GM12878 (cell line): ENCODE measurements at regions not wholly inside any gene's neighbourhood (a gene's known extent, or its start where the extent isn't known, plus 50 kb on each side); places are given as distances from the start of the nearest gene placed in this dataset.

ENCODE experiments used
- ATAC-seq: fragments of 200-7000 bp; cut with Tn5 transposase; 3 replicates; pipeline ENCODE4 v1.9.1; 2020; ENCODE audit warnings: mild to moderate bottlenecking, moderate library complexity
- BruUV-seq: library from RNA; stranded (reverse); fragments of 400-500 nt; replicated peaks from 2 replicates; lab custom pipeline; 2021; lab: Mats Ljungman, UMichigan
- CTCF ChIA-PET: fragments of 300-600 bp; sonication (Branson Sonifier 250); formaldehyde crosslinking; extraction: SDS; loops from one replicate; lab custom pipeline; 2021; ENCODE audit warnings: inconsistent platforms; lab: Yijun Ruan, JAX
- POLR2A ChIA-PET: fragments of 350-600 bp; formaldehyde crosslinking; extraction: SDS; loops from one replicate; lab custom pipeline; 2021; ENCODE audit warnings: inconsistent platforms; lab: Charles Lee
- RAD21 ChIA-PET: fragments of 300-600 bp; sonication (Branson Sonifier 250); formaldehyde crosslinking; loops from one replicate; lab custom pipeline; 2023; ENCODE audit warnings: antibody characterized with exemption; ENCODE audit not compliant: unreplicated experiment; lab: Charles Lee
- SMC1A ChIA-PET: fragments of 300-600 bp; sonication (Branson Sonifier 250); formaldehyde crosslinking; loops from one replicate; lab custom pipeline; 2023; ENCODE audit not compliant: unreplicated experiment, uncharacterized antibody; lab: Charles Lee
- DNase-seq: peaks from one replicate; pipeline ENCODE4 v3.0.0-alpha.2; 2011; ENCODE audit warnings: low read depth, low spot score
- FAIRE-seq: peaks from 3 replicates; lab custom pipeline; 2011; peaks lifted over from hg19 to GRCh38; lab: Jason Lieb, UNC
- H2AFZ ChIP-seq: 2 replicates; pipeline ENCODE4 v1.6.0; 2011; ENCODE audit warnings: low read depth, low read length, control low read depth; ENCODE audit not compliant: control insufficient read depth
- H3K27ac ChIP-seq: 2 replicates; pipeline ENCODE4 v1.5.1; 2011; ENCODE audit warnings: control low read depth; ENCODE audit not compliant: control insufficient read depth, insufficient read depth
- H3K27me3 ChIP-seq, 2 experiments: replicated peaks in 1 of 2; 2 replicates each; pipeline versions ENCODE4 v1.6.0 to v1.6.1; 2011; ENCODE audit warnings: low read length in 1 of 2; ENCODE audit not compliant: control insufficient read depth in 2 of 2, insufficient read depth in 2 of 2
- H3K36me3 ChIP-seq, 2 experiments: 2 replicates each; pipeline ENCODE4 v1.5.1; 2011; ENCODE audit warnings: low read length in 1 of 2; ENCODE audit not compliant: control insufficient read depth in 2 of 2, insufficient read depth in 2 of 2
- H3K4me1 ChIP-seq: 2 replicates; pipeline ENCODE4 v1.6.1; 2011; ENCODE audit warnings: mild to moderate bottlenecking, low read length, moderate library complexity, mixed read lengths; ENCODE audit not compliant: control insufficient read depth, insufficient read depth
- H3K4me2 ChIP-seq: 2 replicates; pipeline ENCODE4 v1.6.0; 2011; ENCODE audit warnings: control low read depth; ENCODE audit not compliant: control insufficient read depth, insufficient read depth
- H3K4me3 ChIP-seq: fragments of 200-600 bp; sonication (generic); 2 replicates; pipeline ENCODE4 v1.5.1; 2016
- H3K79me2 ChIP-seq: 2 replicates; pipeline ENCODE4 v1.6.0; 2011; ENCODE audit warnings: low read length; ENCODE audit not compliant: control insufficient read depth, insufficient read depth
- H3K9ac ChIP-seq: 2 replicates; pipeline ENCODE4 v1.8.0; 2011; ENCODE audit warnings: low read length, control low read depth, mixed read lengths; ENCODE audit not compliant: control insufficient read depth, insufficient read depth
- H3K9me3 ChIP-seq: replicated peaks from 3 replicates; pipeline ENCODE4 v1.5.1; 2011; ENCODE audit warnings: mild to moderate bottlenecking, low read length; ENCODE audit not compliant: control insufficient read depth, insufficient read depth
- H4K20me1 ChIP-seq: 2 replicates; pipeline ENCODE4 v1.6.0; 2011; ENCODE audit not compliant: control insufficient read depth, insufficient read depth
- BRCA1 ChIP-seq: IDR thresholded peaks from 2 replicates; pipeline ENCODE4 v1.6.1; 2011; ENCODE audit warnings: low read depth, low read length, improper control_type of control experiment
- CHD2 ChIP-seq: IDR thresholded peaks from 2 replicates; pipeline ENCODE4 v1.6.1; 2011; ENCODE audit warnings: low read depth, low read length, improper control_type of control experiment, borderline replicate concordance
- FOXM1 ChIP-seq: IDR thresholded peaks from 2 replicates; pipeline ENCODE4 v1.6.1; 2012; ENCODE audit warnings: low read depth, mild to moderate bottlenecking, inconsistent platforms, low read length, moderate library complexity
- HDAC2 ChIP-seq: fragments of 200-600 bp; sonication (generic); IDR thresholded peaks from 2 replicates; pipeline ENCODE4 v1.6.1; 2017
- HDAC6 ChIP-seq: fragments of 200-600 bp; sonication (generic); IDR thresholded peaks from one replicate; pipeline ENCODE4 v1.8.0; 2017; ENCODE audit warnings: antibody characterized with exemption; ENCODE audit not compliant: unreplicated experiment
- MEF2B ChIP-seq: fragments of 450-650 bp; IDR thresholded peaks from 2 replicates; pipeline ENCODE4 v1.6.1; 2018; ENCODE audit warnings: mild to moderate bottlenecking, moderate library complexity; ENCODE audit not compliant: partially characterized antibody, poor library complexity, severe bottlenecking
- MYB ChIP-seq: fragments of 150-350 bp; IDR thresholded peaks from 2 replicates; pipeline ENCODE4 v1.6.1; 2014; ENCODE audit warnings: mild to moderate bottlenecking, low read depth, low read length, borderline replicate concordance
- NFIC ChIP-seq: IDR thresholded peaks from 2 replicates; pipeline ENCODE4 v1.6.1; 2012; ENCODE audit warnings: low read depth, mild to moderate bottlenecking, inconsistent platforms, low read length, moderate library complexity
- PAX8 ChIP-seq: fragments of 450-650 bp; IDR thresholded peaks from 2 replicates; pipeline ENCODE4 v1.6.1; 2017; ENCODE audit warnings: mild to moderate bottlenecking, moderate library complexity
- SIN3A ChIP-seq: IDR thresholded peaks from 2 replicates; pipeline ENCODE4 v1.6.1; 2012; ENCODE audit warnings: low read depth, low read length, improper control_type of control experiment
- ZNF384 ChIP-seq: IDR thresholded peaks from 2 replicates; pipeline ENCODE4 v1.6.1; 2012; ENCODE audit warnings: low read depth, mild to moderate bottlenecking, low read length, improper control_type of control experiment, borderline replicate concordance
- WGBS: methylation state at CpG from one replicate; pipeline ENCODE4 v1.1.6; 2016; ENCODE audit warnings: low lambda C conversion rate; ENCODE audit not compliant: insufficient replicate concordance, insufficient coverage; ENCODE audit errors: missing lambda C conversion rate; 5-methylcytosine and 5-hydroxymethylcytosine counted together
- in situ Hi-C: fragments of 300-500 bp; cut with MboI; formaldehyde crosslinking; loops from 9 replicates; pipeline ENCODE4 v1.14.3; 2018; ENCODE audit warnings: mixed read lengths
- intact Hi-C: fragments of 100-400 bp; cut with micrococcal nuclease; formaldehyde crosslinking; loops from one replicate; pipeline ENCODE4 v1.14.2; 2022; ENCODE audit not compliant: unreplicated experiment
- TF ChIP-seq, protein P1 (sequence below): fragments of 450-650 bp; conservative IDR thresholded peaks from 2 replicates; pipeline ENCODE4 v1.6.1; 2017; ENCODE audit warnings: mild to moderate bottlenecking, moderate library complexity
- TF ChIP-seq, protein P2 (sequence below): IDR thresholded peaks from 2 replicates; pipeline ENCODE4 v1.6.1; 2012; ENCODE audit warnings: low read depth, low read length, improper control_type of control experiment

DNA sequence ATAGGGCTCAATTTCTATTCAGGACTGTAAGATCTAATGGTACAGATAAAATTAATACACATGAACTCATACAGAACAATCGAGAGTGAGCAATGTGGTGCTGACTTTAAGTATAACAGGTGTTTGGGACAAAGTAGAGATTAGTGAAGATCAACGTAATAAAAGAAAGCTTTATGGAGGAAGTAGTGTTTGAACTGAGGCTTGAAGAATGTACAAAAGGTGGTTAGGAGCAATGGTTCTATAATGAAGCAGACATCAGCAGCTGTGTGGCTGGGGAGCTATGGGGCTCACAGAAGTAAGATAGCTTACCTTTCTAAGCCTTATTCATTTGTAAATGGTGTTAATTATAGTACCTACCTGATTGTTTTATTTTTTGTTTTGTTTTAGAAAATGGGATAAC, 275.4 kb upstream of the RGMB start:
- ChIA-PET CTCF (no interaction called here), RAD21 (no interaction called here), POLR2A (no interaction called here), SMC1A (interaction anchor here (0.6 to 3.2 kb wide), 3 partner anchors 11 to 511 kb away, joined by 3 to 9 read pairs (median 4); no protein-coding TSS in a partner anchor)
- Histone ChIP-seq H3K36me3 (no peaks in the 10 kb centered on the region), H3K9me3 (no peaks in the 10 kb centered on the region), H4K20me1 (no peaks in the 10 kb centered on the region), H3K79me2 (no peaks in the 10 kb centered on the region), H2AFZ (no peak overlapping the region), H3K27me3 (no peaks in the 10 kb centered on the region), H3K4me1 (no peaks in the 10 kb centered on the region), H3K27ac (no peak overlapping the region), H3K9ac (no peak overlapping the region), H3K4me3 (no peak overlapping the region), H3K4me2 (no peak overlapping the region)
- intact Hi-C loops (no loop called here), in situ Hi-C loops (no loop called here)
- no peak for DNase-seq
- WGBS: 3% methylated on average over 2 of the region's 2 CpGs
- no peak for ATAC-seq
- TF ChIP-seq, protein P1, sequence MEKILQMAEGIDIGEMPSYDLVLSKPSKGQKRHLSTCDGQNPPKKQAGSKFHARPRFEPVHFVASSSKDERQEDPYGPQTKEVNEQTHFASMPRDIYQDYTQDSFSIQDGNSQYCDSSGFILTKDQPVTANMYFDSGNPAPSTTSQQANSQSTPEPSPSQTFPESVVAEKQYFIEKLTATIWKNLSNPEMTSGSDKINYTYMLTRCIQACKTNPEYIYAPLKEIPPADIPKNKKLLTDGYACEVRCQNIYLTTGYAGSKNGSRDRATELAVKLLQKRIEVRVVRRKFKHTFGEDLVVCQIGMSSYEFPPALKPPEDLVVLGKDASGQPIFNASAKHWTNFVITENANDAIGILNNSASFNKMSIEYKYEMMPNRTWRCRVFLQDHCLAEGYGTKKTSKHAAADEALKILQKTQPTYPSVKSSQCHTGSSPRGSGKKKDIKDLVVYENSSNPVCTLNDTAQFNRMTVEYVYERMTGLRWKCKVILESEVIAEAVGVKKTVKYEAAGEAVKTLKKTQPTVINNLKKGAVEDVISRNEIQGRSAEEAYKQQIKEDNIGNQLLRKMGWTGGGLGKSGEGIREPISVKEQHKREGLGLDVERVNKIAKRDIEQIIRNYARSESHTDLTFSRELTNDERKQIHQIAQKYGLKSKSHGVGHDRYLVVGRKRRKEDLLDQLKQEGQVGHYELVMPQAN: no peak
- TF ChIP-seq ZNF384: no peak
- no peak for TF ChIP-seq SIN3A
- no peak for FAIRE-seq
- no TSS peak for BruUV-seq

DNA sequence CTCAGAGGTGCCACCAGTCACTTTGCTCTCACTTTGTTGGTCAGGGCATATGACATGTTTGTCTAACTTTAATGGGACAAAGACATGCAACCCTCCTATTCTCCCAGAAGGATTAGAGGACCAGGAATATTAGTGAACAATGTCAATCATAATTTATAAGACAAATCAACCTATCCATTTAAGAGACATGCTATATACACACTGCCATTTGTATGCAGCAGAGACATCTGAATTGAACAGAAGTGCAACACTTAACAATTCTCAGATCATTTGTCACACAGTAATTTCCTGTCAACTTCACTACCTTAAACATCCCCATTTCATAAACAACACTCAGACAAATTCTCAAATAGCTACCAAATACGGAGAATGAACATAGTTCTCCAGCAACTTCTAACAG, 273.6 kb upstream of the RGMB start:
- POLR2A ChIA-PET: no interaction called here
- TF ChIP-seq BRCA1 (no peak), FOXM1 (no peak), MYB (no peak), MEF2B (no peak), NFIC (no peak), HDAC2 (no peak), HDAC6 (no peak), CHD2 (no peak), SIN3A (no peak), PAX8 (no peak)
- TF ChIP-seq, protein P2, sequence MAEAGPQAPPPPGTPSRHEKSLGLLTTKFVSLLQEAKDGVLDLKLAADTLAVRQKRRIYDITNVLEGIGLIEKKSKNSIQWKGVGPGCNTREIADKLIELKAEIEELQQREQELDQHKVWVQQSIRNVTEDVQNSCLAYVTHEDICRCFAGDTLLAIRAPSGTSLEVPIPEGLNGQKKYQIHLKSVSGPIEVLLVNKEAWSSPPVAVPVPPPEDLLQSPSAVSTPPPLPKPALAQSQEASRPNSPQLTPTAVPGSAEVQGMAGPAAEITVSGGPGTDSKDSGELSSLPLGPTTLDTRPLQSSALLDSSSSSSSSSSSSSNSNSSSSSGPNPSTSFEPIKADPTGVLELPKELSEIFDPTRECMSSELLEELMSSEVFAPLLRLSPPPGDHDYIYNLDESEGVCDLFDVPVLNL: no peak

More for the DNA sequence above, 273.6 kb upstream of the RGMB start:
- ATAC-seq (no peak), FAIRE-seq (no peak), DNase-seq (no peak)
- Histone ChIP-seq H3K4me3 (no peak overlapping the region), H4K20me1 (no peaks in the 10 kb centered on the region), H3K36me3 (no peaks in the 10 kb centered on the region), H2AFZ (no peak overlapping the region), H3K9me3 (no peaks in the 10 kb centered on the region), H3K27ac (no peak overlapping the region), H3K4me1 (no peaks in the 10 kb centered on the region), H3K4me2 (no peak overlapping the region), H3K9ac (no peak overlapping the region), H3K79me2 (no peaks in the 10 kb centered on the region), H3K27me3 (no peaks in the 10 kb centered on the region)
- in situ Hi-C loops (no loop called here), intact Hi-C loops (no loop called here)
- CTCF ChIA-PET: interaction anchor here (0.6 to 1.1 kb wide), 3 partner anchors 18 to 332 kb away, joined by 3 to 4 read pairs (median 3); no protein-coding TSS in a partner anchor
- RAD21 ChIA-PET: no interaction called here
- no TSS peak for BruUV-seq
- WGBS: 60% methylated on average over 1 of the region's 1 CpG
- SMC1A ChIA-PET: interaction anchor here (1.0 to 3.2 kb wide), 2 partner anchors 10 to 25 kb away, joined by 3 to 9 read pairs; no protein-coding TSS in a partner anchor
